T-helper 2 cell treated with Interferon-gamma antibody and Interleukin-4, amounts not matched to agents 100 ng/mL and 5 ng/mL, for 36 hours (primary cell): ENCODE measurements at regions not wholly inside any gene's neighbourhood (a gene's known extent, or its start where the extent isn't known, plus 50 kb on each side); places are given as distances from the start of the nearest gene placed in this dataset.

Experiments used
- intact Hi-C: fragments of 100-400 bp; cut with micrococcal nuclease; formaldehyde crosslinking; loops from one replicate; pipeline ENCODE4 v1.15.1; 2023

GRCh38 chr10:130554701-130555410, 418.7 kb downstream of the GLRX3 start:
- intact Hi-C loops = no loop called here

DNA sequence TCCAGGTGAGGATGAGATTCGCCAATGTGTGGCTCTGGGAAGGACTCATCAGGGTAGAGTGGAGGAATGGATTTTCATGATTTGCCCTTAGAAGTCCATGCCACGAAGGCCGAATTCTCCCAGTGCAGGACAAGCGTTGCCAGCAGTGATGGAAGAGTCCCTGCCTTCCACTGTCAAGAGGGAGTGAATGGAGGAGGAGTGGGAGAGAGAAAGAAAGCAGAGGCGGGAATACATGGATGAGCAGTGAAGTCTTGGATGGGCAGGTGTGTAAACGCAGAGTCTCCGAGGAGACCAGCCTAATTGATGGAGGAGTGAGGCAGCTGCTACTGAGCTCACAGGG, 419.2 kb downstream of the GLRX3 start:
- intact Hi-C loops = no loop called here

- intact Hi-C loops = no loop called here
Observed at GRCh38 chr10:130557181-130557845, 421.1 kb downstream of the GLRX3 start.

DNA sequence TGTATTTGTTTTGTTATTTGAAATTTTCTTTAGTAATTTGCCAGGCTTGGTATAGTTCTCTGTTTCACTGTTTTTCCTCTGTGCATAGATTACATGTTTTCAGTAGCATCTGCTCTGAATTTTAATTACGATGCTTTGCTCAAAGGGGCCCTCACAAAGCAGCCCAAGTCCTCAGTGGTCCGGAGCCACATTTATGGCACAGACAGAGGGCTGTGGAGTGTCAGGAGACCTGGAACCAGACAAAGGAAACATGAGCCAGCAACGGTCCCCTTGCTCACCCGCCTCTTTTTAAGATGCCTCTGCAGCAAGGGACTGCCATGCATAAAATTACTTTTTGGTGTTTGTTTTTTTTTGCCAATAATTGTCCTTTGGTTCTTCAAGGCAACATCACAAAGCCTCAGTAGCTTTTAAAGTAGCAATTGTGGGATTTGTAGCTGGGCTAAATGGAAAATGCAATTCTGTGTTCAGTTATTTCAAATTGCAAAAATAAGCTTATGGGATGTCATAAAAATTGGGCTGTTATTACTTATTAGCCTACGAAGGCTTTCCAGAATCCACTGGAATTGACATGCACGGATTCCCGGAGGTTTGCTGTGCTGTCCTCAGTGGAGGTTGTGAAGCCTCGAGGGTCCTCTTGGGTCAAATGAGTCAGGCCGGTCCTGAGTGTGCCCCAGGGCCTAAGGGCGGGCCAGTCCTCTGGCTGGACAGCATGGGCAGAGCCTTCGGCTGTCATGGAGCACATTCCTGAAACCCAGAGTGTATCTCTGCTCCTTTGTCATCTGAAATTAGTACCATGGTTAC, 422.8 kb downstream of the GLRX3 start:
- intact Hi-C loops = no loop called here

DNA sequence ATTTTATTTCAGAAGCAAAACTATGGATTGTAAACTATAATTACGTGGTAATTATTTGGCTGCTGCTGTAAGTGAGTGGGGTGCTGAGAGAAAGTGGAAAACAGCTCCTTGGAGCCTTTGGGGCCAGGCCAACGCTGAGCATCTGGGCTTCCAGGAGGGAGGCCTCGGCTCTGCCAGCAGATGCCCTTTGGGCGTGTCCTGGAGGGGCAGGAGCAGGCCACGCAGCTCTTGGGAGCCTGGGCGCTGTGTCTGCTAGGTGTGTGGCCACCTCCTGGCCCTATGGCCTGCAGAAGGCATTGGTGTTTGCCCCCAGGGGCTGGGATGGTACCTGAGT, 423.3 kb downstream of the GLRX3 start:
- intact Hi-C loops = no loop called here

DNA sequence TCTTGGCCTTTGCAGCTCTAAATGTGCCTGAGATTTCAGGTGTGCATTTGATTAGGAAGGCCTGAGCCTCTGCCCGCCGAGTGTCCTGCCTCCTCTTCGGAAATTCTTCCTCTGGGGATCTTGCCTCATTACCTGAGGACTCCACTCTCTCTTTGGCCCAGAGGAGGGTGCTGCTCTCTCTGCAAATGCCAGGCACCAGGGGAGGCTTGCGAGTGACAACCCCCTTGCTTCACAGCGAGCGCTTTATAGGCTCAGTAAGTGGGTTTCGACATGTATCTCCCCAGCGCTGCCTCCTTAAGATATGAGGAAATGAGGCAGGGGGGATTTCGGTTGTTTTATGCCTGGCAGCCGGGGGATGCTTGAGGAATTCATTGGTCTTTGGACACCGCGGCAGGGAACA, 423.9 kb downstream of the GLRX3 start:
- intact Hi-C loops = no loop called here

GRCh38 chr10:130560573-130560972, 424.4 kb downstream of the GLRX3 start:
- intact Hi-C loops = no loop called here

GRCh38 chr10:130561681-130562080, 425.5 kb downstream of the GLRX3 start:
- intact Hi-C loops = no loop called here

GRCh38 chr10:130567011-130567410, 430.8 kb downstream of the GLRX3 start:
- intact Hi-C loops = no loop called here

DNA sequence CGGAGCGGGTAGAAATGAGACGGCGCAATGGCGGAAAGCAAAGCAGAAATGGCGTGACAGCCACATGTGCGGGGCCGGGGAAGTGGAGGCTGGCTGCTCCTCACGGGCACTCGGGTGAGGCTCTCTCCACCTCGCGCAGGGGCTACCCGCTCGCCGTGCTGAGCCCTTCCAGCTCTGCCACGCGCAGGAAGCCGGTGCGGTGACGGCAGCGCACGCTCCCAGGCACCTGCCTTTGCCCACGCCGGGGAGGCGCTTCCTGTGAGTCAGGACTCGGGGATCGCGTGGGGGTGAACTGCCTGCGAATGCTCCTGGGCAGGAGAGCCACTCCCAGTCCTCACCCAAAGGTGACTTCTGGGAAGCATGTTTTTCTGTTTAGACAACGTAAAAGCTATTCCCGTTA, 431.2 kb downstream of the GLRX3 start:
- intact Hi-C loops = no loop called here

DNA sequence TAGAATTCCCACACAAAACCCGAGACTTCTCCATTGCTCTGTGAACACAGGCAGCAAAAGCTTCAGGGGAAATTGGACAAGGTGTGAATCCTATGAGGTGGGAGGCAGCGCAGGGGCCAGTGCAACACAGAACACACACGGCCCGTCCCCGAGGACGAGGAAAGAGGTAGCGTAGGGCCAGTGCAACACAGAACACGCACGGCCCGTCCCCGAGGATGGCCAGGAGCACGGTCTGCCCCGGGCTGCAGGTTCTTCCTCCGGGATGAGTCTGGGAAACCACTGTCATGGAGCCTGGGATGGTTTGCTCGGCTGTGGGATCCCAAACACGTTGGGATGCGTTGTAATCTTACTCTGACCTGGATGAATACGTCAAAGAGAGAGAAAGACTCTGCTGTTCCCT, 432.1 kb downstream of the GLRX3 start:
- intact Hi-C loops = no loop called here

- intact Hi-C loops = no loop called here
Observed at GRCh38 chr10:130570074-130570473, 433.9 kb downstream of the GLRX3 start.

DNA sequence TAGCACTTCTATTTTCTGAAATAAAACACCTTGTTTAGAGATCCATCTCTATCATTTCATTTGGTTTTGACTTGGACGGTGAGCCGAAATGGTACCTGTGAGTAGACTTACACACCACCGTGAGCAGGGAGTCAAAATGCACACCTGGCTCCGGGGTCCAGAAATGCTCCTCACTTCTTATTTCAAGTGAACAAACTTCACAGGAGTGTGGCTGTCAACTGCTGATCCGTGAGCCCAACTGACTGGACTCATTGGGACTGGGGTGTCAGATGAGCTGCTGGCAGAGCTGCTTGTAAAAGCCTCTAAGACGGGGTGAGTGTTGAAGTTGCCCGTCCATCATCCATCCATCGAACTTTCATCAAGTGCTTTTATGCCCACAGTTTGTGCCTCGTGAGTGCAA, 435.5 kb downstream of the GLRX3 start:
- intact Hi-C loops = no loop called here

- intact Hi-C loops = no loop called here
Observed at GRCh38 chr10:130573446-130573845, 437.3 kb downstream of the GLRX3 start.

- intact Hi-C loops = no loop called here
Observed at GRCh38 chr10:130575756-130576285, 439.6 kb downstream of the GLRX3 start.

DNA sequence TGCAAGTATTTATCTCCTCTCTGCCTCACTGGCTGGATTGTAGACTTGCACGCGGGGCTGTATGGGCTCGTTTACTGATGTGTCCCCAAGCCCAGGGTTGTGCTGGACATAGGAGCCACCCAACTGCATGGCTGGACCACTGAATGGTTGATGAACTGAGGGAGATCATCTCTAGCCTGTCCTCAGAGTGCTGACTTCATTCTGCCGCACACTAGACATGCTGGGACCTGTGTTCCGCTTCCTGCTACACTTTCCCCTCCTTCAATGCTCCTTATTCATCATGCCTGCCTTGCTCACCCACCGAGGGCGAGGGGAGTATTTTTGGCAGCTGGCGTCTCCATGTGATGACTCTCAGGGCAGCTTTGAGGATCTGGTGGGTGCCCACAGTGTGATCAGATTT, 440.2 kb downstream of the GLRX3 start:
- intact Hi-C loops = no loop called here

GRCh38 chr10:130577039-130577438, 440.8 kb downstream of the GLRX3 start:
- intact Hi-C loops = no loop called here

DNA sequence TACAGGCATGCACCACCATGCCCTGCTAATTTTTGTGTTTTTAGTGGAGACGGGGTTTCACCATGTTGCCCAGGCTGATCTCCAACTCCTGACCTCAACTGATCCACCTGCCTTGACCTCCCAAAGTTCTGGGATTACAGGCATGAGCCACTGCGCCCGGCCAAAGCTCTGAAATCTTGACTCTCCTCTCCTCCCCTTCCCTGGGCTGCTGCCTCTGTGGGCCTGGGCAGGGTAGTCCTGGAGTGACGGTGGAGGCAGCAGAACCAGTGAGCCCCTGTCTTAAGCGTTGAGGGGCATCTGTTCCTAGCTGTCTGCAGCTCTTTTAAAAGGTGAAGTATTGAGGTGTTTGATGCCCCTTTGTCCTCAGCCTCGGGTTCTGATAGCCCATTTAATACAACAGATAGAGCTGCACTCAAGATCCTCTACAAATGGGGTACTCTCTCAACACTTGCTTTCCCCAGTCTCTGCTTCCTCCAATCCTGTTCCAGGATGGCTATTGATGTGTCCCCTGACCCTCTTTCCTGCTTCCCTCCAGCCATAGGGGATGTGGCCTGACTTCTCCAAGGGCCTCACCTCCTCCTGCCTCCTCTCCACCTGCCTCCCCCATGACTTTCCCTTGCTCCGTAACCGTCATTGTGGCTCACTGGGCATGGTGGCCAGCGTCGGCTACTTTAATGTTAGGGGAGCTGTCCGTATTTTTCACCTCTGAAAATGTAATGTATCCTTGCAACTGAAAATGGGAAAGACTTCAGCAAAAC, 442.5 kb downstream of the GLRX3 start:
- intact Hi-C loops = no loop called here

GRCh38 chr10:130579913-130580312, 443.7 kb downstream of the GLRX3 start:
- intact Hi-C loops = no loop called here

GRCh38 chr10:130580975-130581374, 444.8 kb downstream of the GLRX3 start:
- intact Hi-C loops = no loop called here

DNA sequence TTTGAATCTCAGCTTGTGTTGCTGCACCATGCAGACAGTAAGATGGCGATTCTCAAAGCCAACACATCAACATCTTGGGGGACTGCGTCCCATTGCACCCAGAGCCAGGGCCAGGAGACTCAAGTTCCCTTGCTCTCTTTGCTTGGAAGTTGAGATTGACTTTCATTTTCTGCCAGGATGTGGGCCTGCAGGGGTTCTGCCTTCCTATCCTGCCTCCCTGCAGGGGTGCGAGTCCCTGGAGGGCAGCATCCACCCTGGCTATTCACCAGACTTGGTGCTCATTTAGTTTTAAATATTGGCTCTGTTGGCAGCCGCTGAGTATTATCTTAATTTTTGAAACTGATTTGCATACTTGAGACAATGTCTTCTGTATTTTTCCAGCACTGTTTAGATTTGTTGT, 451.5 kb downstream of the GLRX3 start:
- intact Hi-C loops = no loop called here

- intact Hi-C loops = no loop called here
Observed at GRCh38 chr10:130606001-130606405, 469.8 kb downstream of the GLRX3 start.
